Stimulated activated effector memory CD8-positive, alpha-beta T cell treated with anti-CD3 and anti-CD28 coated beads, Interleukin-12 subunit alpha, Interleukin-12 subunit beta, amount 100 ng/mL, for 72 hours (primary cell): ENCODE measurements at regions not wholly inside any gene's neighbourhood (a gene's known extent, or its start where the extent isn't known, plus 50 kb on each side); places are given as distances from the start of the nearest gene placed in this dataset.
"Not testable (repeated sequence)": the region's sequence is repeated elsewhere in the genome, so short reads cannot be mapped to it uniquely, and the experiment has no call there.

Experiments used
- ATAC-seq: fragments of 150-1000 bp; cut with Tn5 transposase; 2 replicates; pipeline ENCODE4 v1.10.0; 2021
- DNase-seq, 2 donors: peaks; one replicate each; pipeline ENCODE4 v3.0.0; 2021 to 2022; ENCODE audit warnings: low spot score in 2 of 2
- H3K27ac Mint-ChIP-seq: one replicate; pipeline ENCODE4 v1.8.0; 2022; ENCODE audit warnings: mild to moderate bottlenecking, mixed read lengths
- H3K36me3 Mint-ChIP-seq: one replicate; pipeline ENCODE4 v1.8.0; 2022; ENCODE audit warnings: mild to moderate bottlenecking, mixed read lengths
- H3K4me1 Mint-ChIP-seq: one replicate; pipeline ENCODE4 v1.8.0; 2022; ENCODE audit warnings: mixed read lengths
- H3K4me3 Mint-ChIP-seq: one replicate; pipeline ENCODE4 v1.8.0; 2022; ENCODE audit warnings: mild to moderate bottlenecking, mixed read lengths
- H3K9me3 Mint-ChIP-seq: one replicate; pipeline ENCODE4 v1.8.0; 2022; ENCODE audit warnings: mixed read lengths

- no peaks in the 10 kb centered on the region for H3K36me3 Mint-ChIP-seq
- H3K9me3 Mint-ChIP-seq = no peaks in the 10 kb centered on the region
- DNase-seq = no peak
- no peak overlapping the region for H3K27ac Mint-ChIP-seq
- no peak overlapping the region for H3K4me3 Mint-ChIP-seq
- ATAC-seq = no peak
- no peaks in the 10 kb centered on the region for H3K4me1 Mint-ChIP-seq
These were observed 52.5 kb upstream of the VSTM5 start for GRCh38 chr11:93902921-93903320.

GRCh38 chr11:93903989-93904388 lies 53.6 kb upstream of the VSTM5 start:
- no peaks in the 10 kb centered on the region for H3K4me1 Mint-ChIP-seq
- H3K36me3 Mint-ChIP-seq = no peaks in the 10 kb centered on the region
- no peak overlapping the region for H3K4me3 Mint-ChIP-seq
- ATAC-seq = peak; percentile 36
- H3K9me3 Mint-ChIP-seq = no peaks in the 10 kb centered on the region
- no peak overlapping the region for H3K27ac Mint-ChIP-seq
- DNase-seq = no peak

GRCh38 chr11:93904716-93905115 lies 54.3 kb upstream of the VSTM5 start:
- H3K4me3 Mint-ChIP-seq = no peak overlapping the region
- no peaks in the 10 kb centered on the region for H3K4me1 Mint-ChIP-seq
- no peaks in the 10 kb centered on the region for H3K36me3 Mint-ChIP-seq
- H3K9me3 Mint-ChIP-seq = no peaks in the 10 kb centered on the region
- no peak overlapping the region for H3K27ac Mint-ChIP-seq
- DNase-seq (no peak), ATAC-seq (no peak)

- DNase-seq (no peak), ATAC-seq (no peak)
- Mint-ChIP-seq H3K9me3 (no peaks in the 10 kb centered on the region), H3K4me3 (no peak overlapping the region), H3K36me3 (no peaks in the 10 kb centered on the region), H3K4me1 (no peaks in the 10 kb centered on the region), H3K27ac (no peak overlapping the region)
These were observed 55.0 kb upstream of the VSTM5 start for GRCh38 chr11:93905384-93905783.

GRCh38 chr11:93906486-93906885 lies 56.1 kb upstream of the VSTM5 start:
- Mint-ChIP-seq H3K9me3 (no peaks in the 10 kb centered on the region), H3K4me3 (no peak overlapping the region), H3K4me1 (no peaks in the 10 kb centered on the region), H3K27ac (no peak overlapping the region), H3K36me3 (no peaks in the 10 kb centered on the region)
- DNase-seq (no peak), ATAC-seq (no peak)

GRCh38 chr11:93907901-93908300 lies 57.5 kb upstream of the VSTM5 start:
- no peaks in the 10 kb centered on the region for H3K4me1 Mint-ChIP-seq
- H3K27ac Mint-ChIP-seq = no peak overlapping the region
- H3K36me3 Mint-ChIP-seq = no peaks in the 10 kb centered on the region
- DNase-seq (no peak), ATAC-seq (no peak)
- no peak overlapping the region for H3K4me3 Mint-ChIP-seq
- H3K9me3 Mint-ChIP-seq = no peaks in the 10 kb centered on the region

GRCh38 chr11:93908689-93909088 lies 58.3 kb upstream of the VSTM5 start:
- no peaks in the 10 kb centered on the region for H3K9me3 Mint-ChIP-seq
- no peak for ATAC-seq
- DNase-seq = no peak
- no peaks in the 10 kb centered on the region for H3K36me3 Mint-ChIP-seq
- no peak overlapping the region for H3K4me3 Mint-ChIP-seq
- H3K4me1 Mint-ChIP-seq = no peaks in the 10 kb centered on the region
- no peak overlapping the region for H3K27ac Mint-ChIP-seq

GRCh38 chr11:93917673-93918072 lies 67.3 kb upstream of the VSTM5 start:
- H3K36me3 Mint-ChIP-seq = no peaks in the 10 kb centered on the region
- no peaks in the 10 kb centered on the region for H3K9me3 Mint-ChIP-seq
- ATAC-seq (no peak), DNase-seq (no peak)
- no peak overlapping the region for H3K27ac Mint-ChIP-seq
- H3K4me1 Mint-ChIP-seq = no peaks in the 10 kb centered on the region
- no peak overlapping the region for H3K4me3 Mint-ChIP-seq

- Mint-ChIP-seq H3K9me3 (peaks cover 7% of the 10 kb centered on the region), H3K4me1 (no peaks in the 10 kb centered on the region), H3K4me3 (no peak overlapping the region), H3K36me3 (no peaks in the 10 kb centered on the region), H3K27ac (no peak overlapping the region)
- peak in 1 of 2 donors; percentile 51 for DNase-seq
- ATAC-seq = peak; percentile 37
These were observed 71.5 kb upstream of the VSTM5 start for GRCh38 chr11:93921695-93922468.

- Mint-ChIP-seq H3K4me3 (no peak overlapping the region), H3K4me1 (no peaks in the 10 kb centered on the region), H3K27ac (no peak overlapping the region), H3K9me3 (peaks cover 7% of the 10 kb centered on the region), H3K36me3 (no peaks in the 10 kb centered on the region)
- DNase-seq = no peak
- no peak for ATAC-seq
These were observed 72.4 kb upstream of the VSTM5 start for GRCh38 chr11:93922830-93923229.

- ATAC-seq, H3K9me3 Mint-ChIP-seq, H3K4me3 Mint-ChIP-seq, H3K4me1 Mint-ChIP-seq, H3K27ac Mint-ChIP-seq, H3K36me3 Mint-ChIP-seq, DNase-seq: not testable (repeated sequence)
These were observed 75.7 kb upstream of the VSTM5 start for GRCh38 chr11:93926099-93926498.

GRCh38 chr11:93929407-93929806 lies 79.0 kb upstream of the VSTM5 start:
- ATAC-seq (no peak), DNase-seq (no peak)
- Mint-ChIP-seq H3K9me3 (peaks cover 7% of the 10 kb centered on the region), H3K4me3 (no peak overlapping the region), H3K36me3 (no peaks in the 10 kb centered on the region), H3K4me1 (no peaks in the 10 kb centered on the region), H3K27ac (no peak overlapping the region)

GRCh38 chr11:93933230-93933629 lies 82.8 kb upstream of the VSTM5 start:
- H3K9me3 Mint-ChIP-seq = no peaks in the 10 kb centered on the region
- ATAC-seq (no peak), DNase-seq (no peak)

GRCh38 chr11:93935826-93936225 lies 85.3 kb upstream of the HEPHL1 start:
- DNase-seq (no peak), ATAC-seq (no peak)
- no peak overlapping the region for H3K27ac Mint-ChIP-seq
- H3K9me3 Mint-ChIP-seq = no peaks in the 10 kb centered on the region
- H3K4me3 Mint-ChIP-seq = no peak overlapping the region
- no peaks in the 10 kb centered on the region for H3K4me1 Mint-ChIP-seq
- no peaks in the 10 kb centered on the region for H3K36me3 Mint-ChIP-seq

More at GRCh38 chr11:93933230-93933629, 82.8 kb upstream of the VSTM5 start:
- no peaks in the 10 kb centered on the region for H3K4me1 Mint-ChIP-seq
- H3K36me3 Mint-ChIP-seq = no peaks in the 10 kb centered on the region
- H3K4me3 Mint-ChIP-seq = no peak overlapping the region
- H3K27ac Mint-ChIP-seq = no peak overlapping the region

GRCh38 chr11:93936460-93936859 lies 84.7 kb upstream of the HEPHL1 start:
- Mint-ChIP-seq H3K4me1 (no peaks in the 10 kb centered on the region), H3K4me3 (no peak overlapping the region), H3K9me3 (no peaks in the 10 kb centered on the region), H3K36me3 (no peaks in the 10 kb centered on the region), H3K27ac (no peak overlapping the region)
- ATAC-seq = no peak
- no peak for DNase-seq

GRCh38 chr11:93939084-93939760 lies 81.9 kb upstream of the HEPHL1 start:
- Mint-ChIP-seq H3K4me1 (no peaks in the 10 kb centered on the region), H3K4me3 (no peak overlapping the region), H3K36me3 (no peaks in the 10 kb centered on the region), H3K27ac (no peak overlapping the region), H3K9me3 (no peaks in the 10 kb centered on the region)
- no peak for ATAC-seq
- no peak for DNase-seq
